ENCODE measurements at regions not wholly inside any gene's neighbourhood (a gene's known extent, or its start where the extent isn't known, plus 50 kb on each side); places are given as distances from the start of the nearest gene placed in this dataset.

GRCh38 chr4:11072999-11073398, 355.7 kb downstream of the HS3ST1 start:
- TF ChIP-seq CTCF (IDR thresholded peaks at IDR 0.05): no peak
- TF ChIP-seq POLR2A (IDR thresholded peaks at IDR 0.05): no peak

Data from upper lobe of left lung (tissue), 4 donors.